ENCODE measurements at regions not wholly inside any gene's neighbourhood (a gene's known extent, or its start where the extent isn't known, plus 50 kb on each side); places are given as distances from the start of the nearest gene placed in this dataset.

DNA sequence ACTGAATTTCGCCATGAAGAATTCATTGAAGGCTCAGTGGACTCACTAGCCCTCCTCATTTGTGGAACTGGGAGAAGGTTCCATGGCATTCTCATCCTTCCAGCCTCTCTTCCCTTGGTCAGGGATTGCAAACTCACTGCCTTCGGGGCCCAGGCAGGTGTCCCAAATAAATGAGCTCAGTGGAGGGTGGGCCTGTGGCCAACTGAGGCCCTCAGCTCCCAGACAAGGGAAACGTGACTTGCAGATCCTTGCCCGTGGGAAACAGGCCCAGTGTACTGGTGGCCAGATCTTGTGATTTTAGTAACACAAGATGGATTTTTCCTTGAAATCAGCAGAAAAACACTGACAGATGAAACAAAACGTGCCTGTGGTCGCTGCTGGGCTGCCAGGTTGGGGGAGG lies 168.7 kb upstream of the CTBP2 start:
- no peak overlapping the region for H3K4me3 ChIP-seq (ENCODE audit: low read depth, low read length)
- DNase-seq (ENCODE audit: low read depth), result no peak
- TF ChIP-seq, protein P1, sequence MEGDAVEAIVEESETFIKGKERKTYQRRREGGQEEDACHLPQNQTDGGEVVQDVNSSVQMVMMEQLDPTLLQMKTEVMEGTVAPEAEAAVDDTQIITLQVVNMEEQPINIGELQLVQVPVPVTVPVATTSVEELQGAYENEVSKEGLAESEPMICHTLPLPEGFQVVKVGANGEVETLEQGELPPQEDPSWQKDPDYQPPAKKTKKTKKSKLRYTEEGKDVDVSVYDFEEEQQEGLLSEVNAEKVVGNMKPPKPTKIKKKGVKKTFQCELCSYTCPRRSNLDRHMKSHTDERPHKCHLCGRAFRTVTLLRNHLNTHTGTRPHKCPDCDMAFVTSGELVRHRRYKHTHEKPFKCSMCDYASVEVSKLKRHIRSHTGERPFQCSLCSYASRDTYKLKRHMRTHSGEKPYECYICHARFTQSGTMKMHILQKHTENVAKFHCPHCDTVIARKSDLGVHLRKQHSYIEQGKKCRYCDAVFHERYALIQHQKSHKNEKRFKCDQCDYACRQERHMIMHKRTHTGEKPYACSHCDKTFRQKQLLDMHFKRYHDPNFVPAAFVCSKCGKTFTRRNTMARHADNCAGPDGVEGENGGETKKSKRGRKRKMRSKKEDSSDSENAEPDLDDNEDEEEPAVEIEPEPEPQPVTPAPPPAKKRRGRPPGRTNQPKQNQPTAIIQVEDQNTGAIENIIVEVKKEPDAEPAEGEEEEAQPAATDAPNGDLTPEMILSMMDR (IDR thresholded peaks at IDR 0.05; ENCODE audit: insufficient read depth, low read depth, low read length, missing control alignments), result no peak

DNA sequence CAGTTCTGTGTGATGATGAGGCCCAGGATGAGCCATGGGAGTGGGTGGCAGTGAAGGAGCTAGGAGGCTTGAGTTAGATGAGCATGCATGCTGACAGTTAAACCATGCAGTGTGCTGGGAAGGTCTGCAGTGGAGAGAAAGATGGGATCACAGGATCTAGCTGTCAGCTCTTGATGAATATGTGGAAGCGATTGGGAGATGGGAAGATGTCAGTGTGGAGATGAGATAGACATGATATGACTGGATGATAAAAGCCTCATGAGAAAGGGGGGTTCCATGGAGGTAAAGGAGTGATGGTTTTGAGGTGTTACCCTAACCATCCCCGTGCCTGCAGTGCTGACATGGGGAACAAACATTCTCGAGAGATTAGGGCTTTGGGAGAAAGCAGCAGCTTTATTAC lies 165.0 kb upstream of the CTBP2 start:
- no peak for DNase-seq (ENCODE audit: low read depth)
- TF ChIP-seq, protein P1 (IDR thresholded peaks at IDR 0.05; ENCODE audit: insufficient read depth, low read depth, low read length, missing control alignments), result no peak
- H3K4me3 ChIP-seq (ENCODE audit: low read depth, low read length), result no peak overlapping the region

DNA sequence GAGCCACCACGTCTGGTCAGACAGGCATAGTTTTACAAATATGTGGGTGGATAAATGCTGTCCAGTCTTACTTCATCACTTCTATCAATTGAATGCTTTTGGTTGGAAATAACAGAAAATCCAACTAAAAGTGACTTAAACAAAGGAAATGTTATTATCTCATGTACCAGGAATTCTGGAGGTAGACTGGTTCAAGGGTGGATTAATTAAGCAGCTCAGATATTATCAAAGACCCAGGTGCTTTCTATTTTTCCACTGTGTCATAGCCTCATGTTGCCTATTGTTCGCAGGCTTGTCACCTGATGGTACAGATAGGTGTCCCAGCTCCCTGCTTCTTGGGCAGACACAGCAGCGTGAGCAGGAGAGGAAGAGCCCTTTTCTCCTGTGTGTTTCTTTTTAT lies 156.1 kb upstream of the CTBP2 start:
- TF ChIP-seq, protein P1 (IDR thresholded peaks at IDR 0.05; ENCODE audit: insufficient read depth, low read depth, low read length, missing control alignments), result no peak
- H3K4me3 ChIP-seq (ENCODE audit: low read depth, low read length), result no peak overlapping the region
- no peak for DNase-seq (ENCODE audit: low read depth)

DNA sequence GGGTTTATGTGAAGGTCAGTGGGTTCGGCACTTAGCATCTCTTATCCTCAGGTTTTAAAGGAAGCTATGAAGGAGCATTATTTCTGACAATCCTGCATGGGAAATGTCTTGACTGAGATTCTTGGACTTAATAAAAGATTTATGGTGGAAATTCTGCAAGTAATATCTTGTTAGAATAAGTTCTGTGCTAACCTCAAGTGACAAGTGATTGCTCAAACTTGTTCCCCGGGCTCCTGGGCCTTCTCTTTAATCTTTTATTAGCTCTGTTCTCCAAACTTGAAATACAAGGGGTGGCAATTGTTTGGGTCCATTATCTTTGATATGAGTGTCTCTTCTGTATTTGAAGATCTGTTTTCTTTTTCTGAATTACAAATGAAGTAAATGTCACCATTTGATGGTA lies 140.6 kb upstream of the CTBP2 start:
- TF ChIP-seq, protein P1 (IDR thresholded peaks at IDR 0.05; ENCODE audit: insufficient read depth, low read depth, low read length, missing control alignments), result no peak
- H3K4me3 ChIP-seq (ENCODE audit: low read depth, low read length), result no peak overlapping the region
- DNase-seq (ENCODE audit: low read depth), result no peak

DNA sequence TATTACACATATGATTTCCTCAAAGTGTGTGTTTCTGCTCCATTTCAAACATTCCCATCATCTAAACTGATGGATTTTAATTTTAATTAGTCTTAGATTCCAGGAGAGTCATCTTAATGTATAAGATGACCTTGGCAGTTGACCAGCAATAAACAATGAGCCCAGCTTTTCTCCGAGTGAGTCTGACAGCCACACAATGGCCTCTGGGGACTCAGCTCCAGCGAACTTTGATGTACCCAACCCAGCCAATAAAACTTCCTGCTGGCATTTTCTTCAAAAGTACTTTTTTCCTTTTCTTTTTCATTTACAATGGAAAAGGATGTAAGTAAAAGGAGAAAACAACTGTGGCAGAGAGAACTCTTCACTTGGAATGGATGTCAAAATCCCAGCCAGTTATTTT lies 139.1 kb upstream of the CTBP2 start:
- DNase-seq (ENCODE audit: low read depth), result no peak

DNA sequence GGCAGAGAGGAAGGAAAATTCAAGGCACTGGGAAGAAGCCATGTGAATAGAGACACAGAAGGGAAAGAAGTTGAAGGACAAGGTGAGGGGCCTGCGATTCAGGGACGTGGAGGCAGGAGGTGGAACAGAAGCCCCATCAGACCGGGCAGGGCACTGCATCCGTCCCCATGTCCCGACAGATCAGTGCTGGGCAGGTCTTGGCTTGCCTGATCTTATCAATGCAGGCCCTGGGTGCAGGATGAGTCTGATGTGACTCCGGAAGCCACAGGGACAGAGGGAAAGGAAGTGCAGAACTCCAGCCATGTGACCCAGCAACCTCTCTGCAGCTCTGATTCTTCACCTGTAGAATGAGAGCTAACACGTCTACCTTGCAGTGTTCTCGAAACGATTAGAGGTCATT lies 136.2 kb upstream of the CTBP2 start:
- H3K4me3 ChIP-seq (ENCODE audit: low read depth, low read length), result no peak overlapping the region
- TF ChIP-seq, protein P1 (IDR thresholded peaks at IDR 0.05; ENCODE audit: insufficient read depth, low read depth, low read length, missing control alignments), result no peak
- DNase-seq (ENCODE audit: low read depth), result no peak

More for the DNA sequence above, 139.1 kb upstream of the CTBP2 start:
- H3K4me3 ChIP-seq (ENCODE audit: low read depth, low read length), result no peak overlapping the region
- TF ChIP-seq, protein P1 (IDR thresholded peaks at IDR 0.05; ENCODE audit: insufficient read depth, low read depth, low read length, missing control alignments), result no peak

DNA sequence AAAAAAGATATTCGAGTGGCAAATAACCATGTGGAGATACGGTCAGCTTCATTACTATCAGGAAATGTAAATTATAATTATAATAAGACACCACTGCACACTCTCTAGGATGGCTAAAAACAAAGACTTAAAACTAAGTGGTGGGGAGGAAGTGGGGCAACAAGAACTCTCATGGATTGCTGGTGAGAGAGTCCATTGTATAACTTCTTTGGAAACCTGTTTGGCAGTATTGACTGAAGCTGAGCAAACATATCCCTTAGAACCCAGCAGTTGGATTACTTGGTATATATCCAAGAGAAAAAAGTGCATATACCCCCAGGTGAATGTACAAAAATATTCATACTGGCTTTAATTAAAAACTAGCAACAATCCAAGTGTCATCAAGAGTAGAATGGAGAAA lies 133.7 kb upstream of the CTBP2 start:
- TF ChIP-seq, protein P1 (IDR thresholded peaks at IDR 0.05; ENCODE audit: insufficient read depth, low read depth, low read length, missing control alignments), result no peak
- no peak for DNase-seq (ENCODE audit: low read depth)
- H3K4me3 ChIP-seq (ENCODE audit: low read depth, low read length), result no peak overlapping the region

Measured in GM12865 (cell line).